ENCODE measurements at regions not wholly inside any gene's neighbourhood (a gene's known extent, or its start where the extent isn't known, plus 50 kb on each side); places are given as distances from the start of the nearest gene placed in this dataset.

DNA sequence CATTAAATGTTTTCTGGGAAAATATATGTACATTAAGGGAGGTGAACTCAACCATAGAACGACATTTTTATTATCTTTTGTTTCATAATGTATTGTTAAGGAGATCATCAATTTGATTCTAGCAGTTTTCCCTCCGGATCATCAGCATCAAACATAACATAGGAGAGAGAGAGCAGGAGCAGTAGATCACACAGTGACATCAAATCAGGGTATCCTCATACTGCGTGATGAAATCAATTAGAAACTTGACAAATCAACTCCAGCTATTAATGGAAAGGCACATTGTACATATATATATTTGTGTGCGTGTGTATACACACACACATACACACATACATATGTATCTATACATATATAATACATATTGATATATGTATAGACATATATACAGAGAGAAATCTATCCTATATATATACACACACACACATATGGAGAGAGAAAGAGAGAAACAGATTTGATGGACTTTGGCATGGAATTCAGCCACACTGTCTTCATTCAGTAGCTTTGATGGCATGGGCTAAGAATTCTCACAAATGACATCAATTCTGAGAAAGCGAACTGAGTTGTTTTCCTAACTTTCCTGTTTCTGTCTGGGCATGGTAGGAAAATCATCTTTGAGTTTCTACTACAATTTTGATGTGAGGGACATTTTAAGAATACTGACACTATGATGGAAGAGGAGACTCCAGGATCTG lies 1302.8 kb upstream of the SEL1L start:
- Histone ChIP-seq H3K9me3 (ENCODE audit: control insufficient read depth in 5 of 5, low read length in 5 of 5) (no peaks in the 10 kb centered on the region), H3K4me3 (ENCODE audit: low read depth in 1 of 5, low read length in 5 of 5) (no peak overlapping the region), H3K4me1 (ENCODE audit: control insufficient read depth in 5 of 5, insufficient read depth in 5 of 5, low read length in 5 of 5) (no peaks in the 10 kb centered on the region), H3K27ac (ENCODE audit: low read depth, low read length) (no peak overlapping the region), H3K27me3 (ENCODE audit: control insufficient read depth in 5 of 5, insufficient read depth in 4 of 5, low read length in 5 of 5) (no peaks in the 10 kb centered on the region), H3K36me3 (ENCODE audit: control insufficient read depth in 5 of 5, insufficient read depth in 5 of 5, low read length in 5 of 5) (no peaks in the 10 kb centered on the region), H3K9ac (ENCODE audit: low read length in 5 of 5) (no peak overlapping the region)

DNA sequence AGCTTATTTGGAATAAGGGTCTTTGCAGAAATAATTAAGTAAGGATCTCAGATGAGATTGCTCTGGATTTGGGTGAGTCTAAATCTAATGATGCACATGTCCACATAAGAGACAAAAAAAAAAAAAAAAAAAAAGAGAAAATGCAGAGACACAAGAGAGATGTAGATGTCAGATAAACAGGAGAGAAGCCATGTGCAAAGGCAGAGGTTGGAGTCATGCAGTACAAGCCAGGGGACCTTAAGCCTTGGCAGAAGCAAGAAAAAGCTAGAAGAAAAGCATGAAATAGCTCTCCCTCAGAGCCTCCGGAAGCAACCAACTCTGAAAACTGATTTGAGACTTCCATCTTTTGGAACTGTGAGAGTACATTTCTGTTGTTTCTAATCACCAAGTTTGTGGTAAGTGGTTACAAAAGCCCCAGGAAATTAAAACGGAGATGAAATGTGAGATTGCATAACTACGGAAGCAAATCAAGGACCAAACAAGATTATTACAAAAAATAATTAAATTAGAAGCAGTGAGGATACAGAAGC lies 1304.0 kb upstream of the SEL1L start:
- no peaks in the 10 kb centered on the region for H3K36me3 ChIP-seq (ENCODE audit: control insufficient read depth in 5 of 5, insufficient read depth in 5 of 5, low read length in 5 of 5)
- no peak overlapping the region for H3K27ac ChIP-seq (ENCODE audit: low read depth, low read length)
- H3K9me3 ChIP-seq (ENCODE audit: control insufficient read depth in 5 of 5, low read length in 5 of 5), result no peaks in the 10 kb centered on the region
- no peak overlapping the region for H3K4me3 ChIP-seq (ENCODE audit: low read depth in 1 of 5, low read length in 5 of 5)
- H3K4me1 ChIP-seq (ENCODE audit: control insufficient read depth in 5 of 5, insufficient read depth in 5 of 5, low read length in 5 of 5), result no peaks in the 10 kb centered on the region
- no peaks in the 10 kb centered on the region for H3K27me3 ChIP-seq (ENCODE audit: control insufficient read depth in 5 of 5, insufficient read depth in 4 of 5, low read length in 5 of 5)
- no peak overlapping the region for H3K9ac ChIP-seq (ENCODE audit: low read length in 5 of 5)

GRCh38 chr14:82850576-82850975 lies 1316.9 kb upstream of the SEL1L start:
- Histone ChIP-seq H3K4me1 (ENCODE audit: control insufficient read depth in 5 of 5, insufficient read depth in 5 of 5, low read length in 5 of 5) (peaks cover 0 to 3% (median 0%) of the 10 kb centered on the region in 5 donors), H3K4me3 (ENCODE audit: low read depth in 1 of 5, low read length in 5 of 5) (no peak overlapping the region), H3K27me3 (ENCODE audit: control insufficient read depth in 5 of 5, insufficient read depth in 4 of 5, low read length in 5 of 5) (no peaks in the 10 kb centered on the region), H3K9ac (ENCODE audit: low read length in 5 of 5) (no peak overlapping the region), H3K36me3 (ENCODE audit: control insufficient read depth in 5 of 5, insufficient read depth in 5 of 5, low read length in 5 of 5) (no peaks in the 10 kb centered on the region), H3K27ac (ENCODE audit: low read depth, low read length) (no peak overlapping the region), H3K9me3 (ENCODE audit: control insufficient read depth in 5 of 5, low read length in 5 of 5) (no peaks in the 10 kb centered on the region)

DNA sequence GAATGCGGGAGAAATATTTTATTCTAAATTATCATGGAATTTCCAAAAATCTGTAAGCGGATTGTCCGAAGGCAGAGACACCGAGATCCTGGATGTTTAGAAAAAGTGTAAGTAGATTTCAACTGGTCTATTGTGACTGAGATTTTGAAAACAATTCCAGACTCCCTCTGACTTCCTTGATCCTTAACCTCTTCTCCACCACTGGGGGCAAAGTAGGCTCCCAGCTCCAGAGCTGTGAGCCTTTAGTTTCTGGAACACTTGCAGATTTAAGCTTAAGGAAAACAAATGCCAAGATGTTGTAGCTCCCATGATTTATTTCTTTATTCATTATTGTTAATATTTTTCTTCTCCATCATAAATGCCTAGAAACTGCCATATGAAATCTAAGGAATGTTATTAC lies 1320.5 kb upstream of the SEL1L start:
- H3K9me3 ChIP-seq (ENCODE audit: control insufficient read depth in 5 of 5, low read length in 5 of 5), result no peaks in the 10 kb centered on the region
- H3K36me3 ChIP-seq (ENCODE audit: control insufficient read depth in 5 of 5, insufficient read depth in 5 of 5, low read length in 5 of 5), result no peaks in the 10 kb centered on the region
- no peak overlapping the region for H3K27ac ChIP-seq (ENCODE audit: low read depth, low read length)
- peaks cover 0 to 3% (median 0%) of the 10 kb centered on the region in 5 donors for H3K4me1 ChIP-seq (ENCODE audit: control insufficient read depth in 5 of 5, insufficient read depth in 5 of 5, low read length in 5 of 5)
- no peak overlapping the region for H3K4me3 ChIP-seq (ENCODE audit: low read depth in 1 of 5, low read length in 5 of 5)
- no peak overlapping the region for H3K9ac ChIP-seq (ENCODE audit: low read length in 5 of 5)
- H3K27me3 ChIP-seq (ENCODE audit: control insufficient read depth in 5 of 5, insufficient read depth in 4 of 5, low read length in 5 of 5), result no peaks in the 10 kb centered on the region

DNA sequence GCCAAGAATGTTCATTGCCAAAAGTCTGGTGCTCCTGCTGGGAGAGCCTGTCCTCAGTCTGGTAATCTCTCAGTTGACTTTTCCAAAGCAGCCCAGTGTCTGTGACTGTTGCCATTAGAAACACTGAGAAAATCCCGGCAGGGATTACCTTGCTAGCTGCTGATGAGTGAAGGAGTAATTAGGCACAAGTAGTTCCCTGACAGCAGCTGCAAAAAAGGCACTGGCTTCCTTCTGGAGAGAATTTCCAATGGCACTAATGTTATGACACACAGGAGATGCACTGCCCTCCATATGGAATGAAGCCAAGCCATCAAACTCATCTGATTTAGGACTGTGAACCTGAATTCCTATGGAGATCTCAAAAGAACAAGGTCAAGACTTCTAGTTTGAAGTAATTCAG lies 1321.2 kb upstream of the SEL1L start:
- no peak overlapping the region for H3K9ac ChIP-seq (ENCODE audit: low read length in 5 of 5)
- H3K4me1 ChIP-seq (ENCODE audit: control insufficient read depth in 5 of 5, insufficient read depth in 5 of 5, low read length in 5 of 5), result peaks cover 0 to 3% (median 0%) of the 10 kb centered on the region in 5 donors
- H3K27ac ChIP-seq (ENCODE audit: low read depth, low read length), result no peak overlapping the region
- no peak overlapping the region for H3K4me3 ChIP-seq (ENCODE audit: low read depth in 1 of 5, low read length in 5 of 5)
- no peaks in the 10 kb centered on the region for H3K27me3 ChIP-seq (ENCODE audit: control insufficient read depth in 5 of 5, insufficient read depth in 4 of 5, low read length in 5 of 5)
- H3K9me3 ChIP-seq (ENCODE audit: control insufficient read depth in 5 of 5, low read length in 5 of 5), result no peaks in the 10 kb centered on the region
- H3K36me3 ChIP-seq (ENCODE audit: control insufficient read depth in 5 of 5, insufficient read depth in 5 of 5, low read length in 5 of 5), result no peaks in the 10 kb centered on the region

DNA sequence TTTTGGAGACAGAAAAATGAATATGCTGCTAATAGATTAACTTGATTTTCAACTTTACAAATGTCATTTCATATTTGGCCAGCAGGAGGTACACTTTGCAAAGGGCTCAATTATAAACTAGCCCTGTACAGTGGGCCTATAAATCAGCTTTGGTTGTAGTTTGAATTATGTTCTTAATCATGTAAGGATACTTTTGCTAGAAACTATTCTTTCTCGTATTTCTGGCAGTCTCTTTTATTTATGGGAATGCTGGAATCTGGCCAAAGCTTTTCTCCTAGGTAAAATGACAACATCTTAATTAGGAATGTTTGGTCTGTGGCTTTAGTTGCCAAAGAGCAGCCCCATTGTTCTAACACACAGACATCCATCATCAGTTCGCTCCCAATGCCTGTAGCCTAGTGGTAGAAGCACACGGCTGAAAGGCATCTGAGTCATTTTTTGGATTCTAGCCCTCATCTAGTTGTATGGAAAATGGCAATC lies 1322.3 kb upstream of the SEL1L start:
- no peak overlapping the region for H3K27ac ChIP-seq (ENCODE audit: low read depth, low read length)

GRCh38 chr14:82861313-82861712 lies 1327.7 kb upstream of the SEL1L start:
- Histone ChIP-seq H3K27ac (ENCODE audit: low read depth, low read length) (no peak overlapping the region), H3K36me3 (ENCODE audit: control insufficient read depth in 5 of 5, insufficient read depth in 5 of 5, low read length in 5 of 5) (no peaks in the 10 kb centered on the region), H3K27me3 (ENCODE audit: control insufficient read depth in 5 of 5, insufficient read depth in 4 of 5, low read length in 5 of 5) (no peaks in the 10 kb centered on the region), H3K9me3 (ENCODE audit: control insufficient read depth in 5 of 5, low read length in 5 of 5) (peaks cover 0 to 8% (median 4%) of the 10 kb centered on the region in 5 donors), H3K4me3 (ENCODE audit: low read depth in 1 of 5, low read length in 5 of 5) (no peak overlapping the region), H3K9ac (ENCODE audit: low read length in 5 of 5) (no peak overlapping the region), H3K4me1 (ENCODE audit: control insufficient read depth in 5 of 5, insufficient read depth in 5 of 5, low read length in 5 of 5) (no peaks in the 10 kb centered on the region)

More for the DNA sequence above, 1322.3 kb upstream of the SEL1L start:
- H3K9me3 ChIP-seq (ENCODE audit: control insufficient read depth in 5 of 5, low read length in 5 of 5), result no peaks in the 10 kb centered on the region
- H3K36me3 ChIP-seq (ENCODE audit: control insufficient read depth in 5 of 5, insufficient read depth in 5 of 5, low read length in 5 of 5), result no peaks in the 10 kb centered on the region
- no peaks in the 10 kb centered on the region for H3K27me3 ChIP-seq (ENCODE audit: control insufficient read depth in 5 of 5, insufficient read depth in 4 of 5, low read length in 5 of 5)
- no peak overlapping the region for H3K4me3 ChIP-seq (ENCODE audit: low read depth in 1 of 5, low read length in 5 of 5)
- H3K9ac ChIP-seq (ENCODE audit: low read length in 5 of 5), result no peak overlapping the region
- no peaks in the 10 kb centered on the region for H3K4me1 ChIP-seq (ENCODE audit: control insufficient read depth in 5 of 5, insufficient read depth in 5 of 5, low read length in 5 of 5)

DNA sequence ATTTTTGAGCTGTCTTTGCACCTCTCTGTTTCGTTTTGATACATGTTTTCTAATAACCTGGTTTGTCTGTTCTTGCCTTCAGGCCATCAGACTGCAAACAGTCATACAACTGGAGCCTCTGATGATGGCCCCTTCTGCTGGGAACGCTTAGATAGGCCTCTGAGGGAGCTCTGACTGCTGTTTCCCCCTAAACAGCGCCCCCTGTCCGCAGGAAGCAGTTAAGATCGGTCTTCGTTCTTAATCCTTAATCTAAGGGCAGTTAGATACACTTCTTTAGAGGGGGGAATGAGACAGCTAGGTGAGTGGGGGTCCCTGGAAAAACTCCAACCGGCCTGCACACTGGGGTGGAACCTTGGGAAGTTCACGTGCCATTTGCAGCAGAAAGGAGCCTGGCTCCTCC lies 1338.8 kb upstream of the SEL1L start:
- no peaks in the 10 kb centered on the region for H3K9me3 ChIP-seq (ENCODE audit: control insufficient read depth in 5 of 5, low read length in 5 of 5)
- no peak overlapping the region for H3K4me3 ChIP-seq (ENCODE audit: low read depth in 1 of 5, low read length in 5 of 5)
- H3K27ac ChIP-seq (ENCODE audit: low read depth, low read length), result no peak overlapping the region
- H3K9ac ChIP-seq (ENCODE audit: low read length in 5 of 5), result no peak overlapping the region
- no peaks in the 10 kb centered on the region for H3K36me3 ChIP-seq (ENCODE audit: control insufficient read depth in 5 of 5, insufficient read depth in 5 of 5, low read length in 5 of 5)
- no peaks in the 10 kb centered on the region for H3K27me3 ChIP-seq (ENCODE audit: control insufficient read depth in 5 of 5, insufficient read depth in 4 of 5, low read length in 5 of 5)
- no peaks in the 10 kb centered on the region for H3K4me1 ChIP-seq (ENCODE audit: control insufficient read depth in 5 of 5, insufficient read depth in 5 of 5, low read length in 5 of 5)

GRCh38 chr14:82878951-82879350 lies 1345.3 kb upstream of the SEL1L start:
- no peaks in the 10 kb centered on the region for H3K36me3 ChIP-seq (ENCODE audit: control insufficient read depth in 5 of 5, insufficient read depth in 5 of 5, low read length in 5 of 5)
- no peaks in the 10 kb centered on the region for H3K4me1 ChIP-seq (ENCODE audit: control insufficient read depth in 5 of 5, insufficient read depth in 5 of 5, low read length in 5 of 5)
- no peaks in the 10 kb centered on the region for H3K27me3 ChIP-seq (ENCODE audit: control insufficient read depth in 5 of 5, insufficient read depth in 4 of 5, low read length in 5 of 5)
- no peak overlapping the region for H3K4me3 ChIP-seq (ENCODE audit: low read depth in 1 of 5, low read length in 5 of 5)
- H3K27ac ChIP-seq (ENCODE audit: low read depth, low read length), result no peak overlapping the region
- H3K9ac ChIP-seq (ENCODE audit: low read length in 5 of 5), result no peak overlapping the region
- no peaks in the 10 kb centered on the region for H3K9me3 ChIP-seq (ENCODE audit: control insufficient read depth in 5 of 5, low read length in 5 of 5)

GRCh38 chr14:82879949-82880535 lies 1346.4 kb upstream of the SEL1L start:
- Histone ChIP-seq H3K4me1 (ENCODE audit: control insufficient read depth in 5 of 5, insufficient read depth in 5 of 5, low read length in 5 of 5) (no peaks in the 10 kb centered on the region), H3K4me3 (ENCODE audit: low read depth in 1 of 5, low read length in 5 of 5) (no peak overlapping the region), H3K9me3 (ENCODE audit: control insufficient read depth in 5 of 5, low read length in 5 of 5) (no peaks in the 10 kb centered on the region), H3K27me3 (ENCODE audit: control insufficient read depth in 5 of 5, insufficient read depth in 4 of 5, low read length in 5 of 5) (no peaks in the 10 kb centered on the region), H3K9ac (ENCODE audit: low read length in 5 of 5) (no peak overlapping the region), H3K27ac (ENCODE audit: low read depth, low read length) (no peak overlapping the region), H3K36me3 (ENCODE audit: control insufficient read depth in 5 of 5, insufficient read depth in 5 of 5, low read length in 5 of 5) (no peaks in the 10 kb centered on the region)
